ENCODE measurements at regions not wholly inside any gene's neighbourhood (a gene's known extent, or its start where the extent isn't known, plus 50 kb on each side); places are given as distances from the start of the nearest gene placed in this dataset.

DNA sequence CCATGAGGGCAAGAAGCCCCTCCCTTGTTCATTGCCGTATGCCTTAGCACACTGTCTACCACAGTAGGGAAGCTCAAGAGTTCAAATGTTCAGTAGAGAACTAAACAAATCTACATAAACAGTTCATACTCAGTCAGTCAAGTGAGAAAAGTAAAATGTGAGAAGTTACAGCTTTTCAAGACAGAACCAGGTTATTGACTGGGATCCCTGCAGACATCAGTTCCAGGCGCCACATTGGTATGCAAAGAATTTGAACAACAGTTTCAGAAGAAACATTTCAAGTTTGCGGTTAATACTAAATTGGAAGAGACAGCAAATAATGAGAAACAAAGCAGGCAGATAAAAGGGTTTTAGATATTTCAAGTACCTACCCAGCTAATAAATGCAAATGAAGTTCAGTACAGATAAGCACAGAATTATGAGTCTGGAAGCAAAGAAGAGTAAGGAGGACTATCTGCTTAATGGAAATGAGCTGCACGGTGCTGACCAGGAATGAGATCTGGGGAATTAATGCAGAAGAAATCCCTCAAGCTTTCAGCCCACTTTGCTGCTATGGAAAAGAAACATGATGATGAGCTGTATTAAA, 246.2 kb downstream of the HACE1 start:
- DNase-seq, result no peak

DNA sequence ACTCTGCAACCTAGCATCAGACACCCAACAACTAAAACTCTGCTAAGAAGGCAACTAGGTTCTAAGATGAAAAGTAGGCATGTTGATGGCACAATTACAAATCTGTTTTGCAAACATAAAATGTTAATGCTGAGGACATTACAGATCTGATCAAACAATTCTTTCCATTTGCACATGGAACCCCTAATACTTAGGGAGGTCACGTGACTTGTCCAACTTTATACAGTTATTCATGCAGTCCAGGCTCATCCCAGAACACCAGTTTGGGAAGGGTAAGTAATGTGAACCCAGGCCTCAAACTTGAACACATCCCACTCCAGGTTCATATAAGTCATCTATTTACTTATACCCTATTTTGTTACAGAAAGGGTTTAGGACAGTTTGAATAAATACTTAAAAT, 247.2 kb downstream of the HACE1 start:
- no peak for DNase-seq

DNA sequence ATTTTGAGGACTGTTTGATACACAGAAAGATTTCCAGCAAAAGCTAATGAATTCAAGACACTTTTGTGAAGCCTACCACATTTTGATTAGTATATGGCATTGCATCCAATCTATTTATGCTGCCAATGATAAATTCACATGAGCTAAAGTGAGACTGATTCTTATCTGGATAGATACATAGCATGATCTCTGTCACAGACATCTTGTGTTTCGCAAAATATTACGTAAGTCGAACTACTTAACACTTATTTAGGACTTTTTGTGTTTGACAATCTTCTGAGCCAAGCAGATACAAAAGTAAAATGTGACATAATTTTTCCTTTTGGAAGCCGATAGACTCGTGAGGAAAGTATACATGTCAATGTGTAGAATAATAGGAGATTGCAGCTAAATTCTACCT, 251.6 kb downstream of the HACE1 start:
- DNase-seq, result no peak

DNA sequence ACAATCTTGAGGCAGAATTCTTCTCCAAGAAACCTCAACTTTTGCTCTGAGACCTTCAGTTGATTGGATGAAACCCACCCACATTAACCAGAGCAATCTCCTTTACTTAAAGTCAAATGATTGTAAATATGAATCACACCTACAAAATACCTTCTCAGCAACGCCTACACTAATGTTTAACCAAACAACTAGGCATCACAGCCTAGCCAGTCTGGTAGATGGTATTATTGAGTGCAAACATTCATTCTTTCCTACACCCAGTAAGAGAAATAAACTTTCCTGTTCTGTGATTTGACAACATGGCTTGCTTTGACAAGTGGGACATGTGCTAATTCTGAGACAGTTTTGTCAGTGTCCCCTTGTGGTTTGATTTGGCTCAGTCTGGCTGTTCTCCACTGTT, 252.2 kb downstream of the HACE1 start:
- DNase-seq, result no peak

DNA sequence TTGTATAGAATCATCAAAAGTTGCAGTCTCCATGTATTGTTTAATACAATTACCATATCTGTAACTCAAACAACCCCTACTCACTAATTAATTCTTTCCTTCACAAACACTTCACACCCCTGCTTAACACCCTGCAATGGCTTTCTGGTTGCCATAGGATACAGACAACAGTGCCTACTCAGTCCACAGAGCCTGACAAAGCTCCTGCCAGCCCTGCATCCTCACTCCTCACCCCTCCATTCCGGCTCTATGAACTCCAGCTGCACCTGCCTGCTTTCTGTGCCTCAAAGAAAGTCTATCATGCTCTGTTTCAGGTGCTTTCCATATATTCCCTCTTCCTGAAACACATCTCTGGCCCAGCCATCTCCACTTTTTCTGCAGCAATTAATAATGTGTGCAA, 253.4 kb downstream of the HACE1 start:
- peak in 1 of 2 experiments; percentile 29 for DNase-seq

DNA sequence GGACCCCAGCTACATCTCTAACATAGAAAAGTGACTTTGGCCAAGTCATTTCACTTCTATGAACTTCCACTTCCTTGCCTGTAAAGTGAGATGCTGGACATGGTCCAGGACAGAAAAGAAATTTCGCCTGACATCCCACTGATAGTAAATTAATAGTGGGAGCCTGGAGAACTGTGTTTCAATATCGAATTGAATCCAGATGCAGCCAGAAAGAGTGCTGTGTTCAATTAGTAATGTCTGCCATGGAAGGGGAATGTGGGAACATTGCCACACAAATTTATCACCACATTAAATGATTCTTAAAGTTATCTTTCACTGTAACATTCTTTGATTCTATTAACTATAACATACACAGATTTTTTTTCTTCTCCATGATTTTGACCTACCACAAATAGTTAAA, 255.0 kb downstream of the HACE1 start:
- DNase-seq, result no peak

DNA sequence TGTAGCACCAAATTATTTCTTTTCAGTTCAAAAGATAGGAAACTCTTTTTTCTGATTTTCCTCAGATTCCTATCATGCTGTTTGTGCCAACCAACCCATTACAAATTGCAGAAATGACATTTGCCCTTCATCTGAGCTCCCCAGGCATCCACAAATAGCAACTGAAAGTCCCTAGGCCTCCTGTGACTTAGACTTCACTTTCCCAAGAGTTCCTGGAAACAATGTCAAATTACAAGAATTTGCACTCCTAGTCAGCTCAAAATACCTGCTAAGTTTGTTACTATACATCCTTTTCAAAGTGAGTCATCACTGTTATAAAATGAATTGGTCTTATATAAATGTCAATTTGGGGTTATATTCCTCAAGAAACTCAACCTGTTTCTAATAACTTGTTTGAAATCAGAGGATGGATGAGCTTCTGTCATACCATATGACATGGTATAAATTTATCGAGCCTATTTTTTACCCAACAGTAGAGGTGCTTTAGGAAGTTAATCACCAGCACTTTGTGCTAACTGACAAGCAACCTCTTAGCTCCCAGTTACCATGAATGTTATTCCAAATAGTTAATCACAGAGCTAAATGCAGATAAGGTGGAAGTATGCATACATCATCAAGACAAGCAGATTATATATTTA, 256.5 kb downstream of the HACE1 start:
- no peak for DNase-seq

DNA sequence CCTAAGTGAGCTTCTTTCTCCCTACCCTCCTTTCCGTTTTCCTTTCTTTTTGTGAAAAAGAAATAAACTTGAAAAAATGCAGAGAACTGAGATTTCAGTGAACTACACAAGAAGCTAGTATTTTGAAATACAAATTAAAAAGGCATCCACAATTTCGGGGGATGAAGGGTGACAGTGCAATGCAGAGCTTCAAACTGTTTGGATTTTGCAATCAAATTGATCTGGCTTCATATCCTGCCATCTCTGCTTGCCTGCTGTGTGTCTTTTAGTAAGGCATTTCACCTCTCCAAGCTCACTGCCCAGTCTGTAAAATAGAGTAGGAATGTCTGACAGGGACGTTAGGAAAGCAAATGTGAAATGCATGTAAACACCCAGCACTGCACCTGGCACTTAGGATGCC, 258.0 kb downstream of the HACE1 start:
- DNase-seq, result no peak

DNA sequence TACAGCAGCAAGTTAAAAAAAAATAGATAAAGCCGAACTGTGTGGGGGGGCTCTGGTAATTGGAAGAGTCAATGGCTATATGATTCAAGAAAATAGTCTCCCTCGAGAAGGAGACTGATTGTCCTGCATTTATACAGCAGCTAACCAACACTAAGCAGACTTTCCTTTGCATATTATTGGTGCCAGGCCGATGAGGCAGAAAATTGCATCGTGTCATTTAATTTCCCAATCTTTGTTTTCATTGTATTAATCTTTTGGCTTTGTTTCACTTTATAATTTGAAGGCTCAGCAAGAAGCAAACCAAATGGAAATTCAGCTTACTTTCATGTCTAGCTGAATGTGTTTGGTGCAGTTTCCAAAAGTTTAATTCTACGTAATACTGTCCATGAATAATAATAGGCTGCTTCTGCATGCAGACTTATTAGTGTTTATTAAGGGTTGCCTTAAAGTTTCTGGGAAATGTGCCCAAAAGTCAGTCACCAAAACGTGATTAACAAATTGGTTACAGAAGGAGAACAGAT, 258.5 kb downstream of the HACE1 start:
- DNase-seq, result no peak

DNA sequence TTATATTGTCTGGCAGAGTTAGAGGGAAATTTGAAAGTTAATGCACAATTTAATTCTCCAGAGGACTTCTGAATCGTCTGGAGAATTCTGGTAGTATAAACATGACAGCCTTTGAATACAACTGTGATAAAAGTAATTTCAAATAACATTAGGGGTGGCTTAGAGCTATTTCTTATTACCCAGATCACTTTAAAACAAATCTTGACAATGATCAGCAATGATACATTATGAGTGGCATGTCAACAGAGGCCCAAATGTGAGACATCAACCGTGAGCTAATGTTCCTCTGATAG, 259.1 kb downstream of the HACE1 start:
- no peak for DNase-seq

DNA sequence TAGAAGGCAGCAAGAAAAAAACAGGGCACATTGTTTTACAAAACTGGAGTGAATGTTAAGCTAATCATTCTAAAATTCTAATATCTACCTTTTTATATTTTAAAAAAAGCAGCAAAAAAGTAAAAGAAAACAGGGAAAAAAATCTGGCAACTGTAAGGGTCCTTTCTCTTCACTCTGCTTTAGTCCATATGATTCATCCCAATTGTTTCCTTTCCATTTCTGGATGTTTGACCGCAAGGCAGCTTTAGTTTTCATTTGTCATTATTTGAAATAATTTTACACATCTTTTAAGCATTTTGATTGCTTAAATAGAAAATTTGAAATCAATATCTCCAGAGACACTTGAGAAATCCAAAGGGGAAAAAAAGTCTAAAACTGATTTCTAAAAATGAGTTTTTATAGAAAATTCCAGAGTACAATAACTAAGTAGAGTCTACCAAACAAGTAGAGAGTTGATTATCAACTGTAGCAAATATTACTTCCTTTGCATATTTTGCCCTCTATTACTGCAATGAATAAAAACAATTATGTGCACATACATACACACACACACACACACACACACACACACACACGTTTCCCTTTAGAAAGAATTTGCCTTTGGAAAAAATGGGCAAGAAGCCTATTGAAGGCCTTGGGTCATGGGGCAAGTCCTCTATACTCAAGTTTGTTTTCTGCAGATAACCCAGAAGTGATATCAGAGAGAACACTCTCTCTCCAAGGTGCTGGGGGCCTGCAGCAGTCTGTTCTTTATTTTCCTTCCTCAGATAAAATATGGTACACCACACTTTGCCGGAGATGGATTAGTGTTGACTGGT, 259.7 kb downstream of the HACE1 start:
- DNase-seq, result no peak

DNA sequence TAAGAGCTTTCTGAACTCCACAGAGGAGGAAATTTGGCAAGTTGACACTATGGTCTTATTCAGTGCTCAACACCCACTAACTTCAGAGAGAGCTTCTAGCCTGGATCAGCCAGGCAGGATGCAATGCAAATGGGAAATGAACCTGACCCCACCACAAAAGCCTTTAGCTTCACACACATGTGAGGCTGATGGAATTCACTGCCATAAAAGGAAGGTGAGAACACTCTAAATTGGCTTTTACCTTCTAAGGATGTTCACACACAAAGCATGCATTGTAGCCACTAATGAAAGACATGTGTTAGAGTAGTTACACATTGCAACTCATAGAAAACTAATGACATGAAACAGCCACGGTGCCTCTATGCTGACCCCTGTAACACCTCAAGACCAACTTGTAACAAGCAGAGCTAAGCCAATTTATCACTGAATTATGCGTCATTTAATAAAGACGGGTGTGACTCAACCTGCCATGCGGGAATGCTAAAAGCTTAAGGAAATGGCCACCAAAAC, 262.1 kb downstream of the HACE1 start:
- no peak for DNase-seq

DNA sequence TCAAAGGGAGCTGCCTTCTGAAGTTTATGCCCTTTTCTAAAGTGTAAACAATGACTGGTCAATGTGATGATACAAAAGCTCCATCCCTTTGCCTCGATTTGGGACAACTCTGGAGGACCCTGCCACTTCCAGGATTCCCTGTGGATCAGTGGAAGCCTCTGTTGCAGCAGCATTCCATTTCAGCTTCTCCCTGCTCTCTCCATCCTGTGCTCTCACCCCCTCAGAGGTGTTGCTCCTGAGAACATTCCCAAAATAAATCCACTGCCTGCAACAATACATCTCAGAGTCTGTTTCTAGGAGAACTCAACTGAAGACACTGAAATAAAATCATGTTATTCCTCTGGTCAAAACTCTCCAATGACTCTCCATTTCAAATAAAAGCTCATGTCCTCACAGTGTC, 263.6 kb downstream of the HACE1 start:
- no peak for DNase-seq

DNA sequence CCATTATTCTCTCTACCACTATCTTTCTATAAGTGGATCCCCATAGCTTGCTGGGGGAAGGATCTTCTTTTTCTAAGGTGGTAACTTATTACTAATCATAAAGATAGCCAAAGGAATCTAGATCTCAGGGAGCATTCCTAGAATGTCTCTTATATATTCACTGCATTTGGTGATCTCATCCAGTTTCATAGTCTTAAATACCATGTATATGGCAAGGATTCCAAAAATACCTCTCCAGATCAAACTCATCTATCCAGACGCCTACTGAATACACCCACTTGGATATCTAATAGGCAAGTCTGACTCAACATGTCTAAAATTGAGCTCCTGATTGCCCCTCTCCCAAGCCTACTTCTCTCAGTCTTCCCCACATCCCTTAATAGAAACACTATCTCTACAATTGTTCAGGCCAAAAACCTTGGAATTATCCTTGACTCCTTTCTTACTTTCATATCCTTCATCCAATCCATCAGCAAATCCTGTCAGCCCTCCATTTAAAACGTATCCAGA, 264.4 kb downstream of the HACE1 start:
- DNase-seq, result no peak

DNA sequence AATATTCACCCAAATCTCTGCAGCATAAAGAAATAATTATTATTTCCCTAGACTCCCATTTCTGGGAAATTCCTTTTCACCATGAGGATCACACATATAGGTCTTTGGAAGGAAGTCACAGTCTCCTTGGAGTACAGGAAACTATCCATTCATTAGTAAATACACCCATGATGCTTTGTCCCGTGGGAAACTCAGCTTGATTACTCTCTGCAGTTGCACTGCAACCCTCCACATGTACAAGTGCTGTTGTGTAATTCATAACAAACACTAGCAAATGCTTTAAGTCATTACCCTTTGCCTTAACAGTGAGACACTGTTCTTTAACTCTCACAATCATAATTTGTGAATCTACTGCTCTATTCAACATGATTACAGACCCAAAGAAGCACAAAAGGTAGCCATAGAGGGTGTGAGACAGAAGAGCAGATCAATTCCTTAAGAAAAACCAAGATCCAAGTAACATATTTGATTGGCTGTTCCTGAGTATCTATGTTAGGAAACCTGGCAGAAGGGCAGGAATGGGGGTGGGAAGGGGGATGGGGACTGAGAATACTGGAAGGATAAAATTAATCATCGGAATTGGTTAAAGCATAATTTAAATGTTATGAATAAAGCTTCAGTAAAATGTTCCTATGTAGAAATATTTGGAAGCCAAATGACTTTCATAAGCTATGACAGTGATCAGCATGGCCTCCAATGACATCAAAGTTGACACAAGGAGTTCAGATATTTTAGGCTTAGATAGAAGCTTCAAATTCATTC, 268.0 kb downstream of the HACE1 start:
- DNase-seq, result no peak

DNA sequence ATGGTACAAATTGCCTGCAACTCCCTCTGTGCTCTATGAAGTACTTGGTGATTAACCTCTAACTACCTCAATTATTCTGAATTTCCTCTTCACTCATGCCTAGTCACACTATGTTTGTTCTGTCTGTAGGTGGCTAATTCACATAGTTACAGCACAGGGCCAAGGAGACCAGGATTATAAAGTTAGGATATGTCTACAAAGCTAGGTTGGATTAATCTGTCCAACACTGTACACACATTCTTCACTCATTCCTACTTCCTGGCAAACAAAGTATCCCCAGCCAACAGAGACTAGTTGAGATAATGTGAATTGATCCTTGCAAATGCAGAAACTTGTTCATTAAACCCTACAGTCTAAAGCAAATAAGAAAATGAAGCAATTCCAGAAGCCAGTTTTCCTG, 269.8 kb downstream of the HACE1 start:
- no peak for DNase-seq

DNA sequence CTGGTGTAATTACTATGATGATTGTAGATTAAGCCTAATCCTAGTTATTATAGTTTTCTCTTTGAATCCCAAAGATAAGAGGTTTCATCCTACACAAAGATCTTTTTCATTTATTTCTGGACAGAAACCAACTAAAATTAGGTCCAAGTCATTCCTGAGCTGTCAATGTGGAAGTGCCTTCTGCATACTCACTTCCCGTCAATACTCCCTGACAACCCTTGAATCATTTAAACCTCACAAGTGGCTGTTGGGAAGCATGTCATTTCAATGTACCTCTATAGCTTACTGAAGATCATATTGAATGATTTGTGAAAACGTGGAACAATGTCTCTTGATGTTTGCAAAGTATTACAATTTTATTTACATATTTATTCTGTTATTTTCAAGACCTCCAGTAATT, 274.1 kb downstream of the HACE1 start:
- DNase-seq, result peak in 1 of 2 experiments; percentile 44

DNA sequence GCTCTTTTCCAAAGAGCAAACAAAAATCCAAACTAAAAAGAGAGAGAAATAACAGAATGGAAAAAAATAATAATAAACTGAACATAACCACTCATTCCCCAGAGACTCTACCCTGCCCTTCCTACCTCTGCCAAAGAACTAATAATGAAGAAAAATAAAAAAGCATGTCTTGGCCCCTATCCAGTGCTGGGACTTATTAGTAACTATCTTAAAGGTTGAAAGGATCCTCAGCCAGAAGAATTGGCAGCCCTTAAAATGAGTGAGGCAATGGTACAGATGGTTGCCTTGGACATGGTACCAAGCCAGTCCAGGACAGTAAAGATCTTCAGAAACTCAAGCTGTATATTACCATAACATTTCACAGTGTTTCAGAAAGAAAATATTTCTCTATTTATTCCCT, 279.3 kb downstream of the HACE1 start:
- DNase-seq, result no peak

DNA sequence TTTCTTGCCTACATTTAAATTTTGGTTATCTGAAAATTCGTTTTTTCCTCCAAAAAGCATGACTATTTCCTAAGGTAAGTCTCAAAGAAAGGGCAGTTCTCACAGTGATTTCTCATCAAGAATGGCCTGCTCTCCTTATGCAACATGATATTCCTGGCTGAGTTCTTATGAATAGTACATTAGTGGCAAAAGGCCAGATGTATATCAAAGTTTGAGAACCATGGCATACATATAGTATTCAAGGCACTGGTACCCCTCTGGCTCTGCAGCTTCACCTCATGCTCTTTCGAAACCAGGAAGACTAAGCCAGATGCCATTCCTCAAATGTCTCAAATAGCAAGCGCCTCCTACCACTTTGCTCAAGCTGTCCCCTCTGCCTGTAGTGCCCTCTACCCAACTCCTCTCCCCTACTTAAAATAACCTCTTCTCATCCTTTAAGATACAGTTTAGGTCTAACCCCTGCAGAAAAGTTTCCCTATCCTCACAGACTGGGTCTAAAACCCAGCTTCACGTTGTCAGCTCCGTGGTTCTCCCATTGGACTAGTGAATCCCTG, 280.3 kb downstream of the HACE1 start:
- DNase-seq, result no peak

DNA sequence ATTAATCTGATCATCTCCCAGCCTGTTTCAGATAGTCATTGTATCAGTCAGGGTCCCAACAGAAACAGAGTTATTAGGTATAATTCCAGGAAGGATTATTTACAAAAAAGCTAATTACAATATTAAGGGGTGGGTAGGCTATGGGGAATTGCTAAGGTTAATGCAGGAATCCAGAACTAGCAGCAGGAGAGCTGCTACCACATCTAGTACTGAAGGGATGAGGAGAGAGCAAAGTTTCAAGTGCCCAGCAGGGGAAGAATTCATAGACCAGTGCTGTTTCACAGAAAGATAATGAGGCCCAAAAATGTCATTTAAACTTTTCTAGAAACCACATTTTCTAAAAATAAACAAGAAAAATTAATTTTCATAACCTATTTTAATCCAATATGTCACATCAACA, 284.2 kb downstream of the HACE1 start:
- DNase-seq, result no peak

DNA sequence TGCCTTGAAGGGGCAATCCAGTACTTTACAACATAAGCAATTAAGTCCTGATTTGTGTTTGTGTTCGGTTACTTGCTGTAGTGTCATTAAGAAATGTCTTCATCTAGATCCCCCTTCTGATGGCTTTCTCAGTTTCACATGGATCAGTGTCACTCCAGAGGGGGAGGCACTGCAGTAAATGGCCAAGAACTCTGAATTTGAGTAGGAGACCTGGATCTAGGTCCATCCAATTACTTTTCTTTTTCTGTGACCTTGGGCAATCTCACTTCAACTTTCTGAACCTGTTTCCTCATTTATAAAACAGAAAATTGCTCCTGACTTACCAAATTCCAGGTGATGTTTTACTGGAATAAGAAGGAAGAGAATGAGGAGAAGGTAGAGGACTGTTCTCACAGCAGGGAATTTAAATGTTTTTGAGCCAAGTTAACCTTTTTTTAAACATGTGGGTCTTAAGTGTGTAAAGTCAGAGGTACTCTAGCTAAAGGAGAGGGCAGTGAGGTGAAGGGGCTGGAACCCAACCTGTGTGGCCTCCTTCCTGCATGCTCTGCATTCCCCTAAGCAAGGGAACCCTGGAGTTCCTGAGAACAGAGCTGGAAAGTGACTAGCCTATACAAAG, 285.5 kb downstream of the HACE1 start:
- DNase-seq, result no peak

DNA sequence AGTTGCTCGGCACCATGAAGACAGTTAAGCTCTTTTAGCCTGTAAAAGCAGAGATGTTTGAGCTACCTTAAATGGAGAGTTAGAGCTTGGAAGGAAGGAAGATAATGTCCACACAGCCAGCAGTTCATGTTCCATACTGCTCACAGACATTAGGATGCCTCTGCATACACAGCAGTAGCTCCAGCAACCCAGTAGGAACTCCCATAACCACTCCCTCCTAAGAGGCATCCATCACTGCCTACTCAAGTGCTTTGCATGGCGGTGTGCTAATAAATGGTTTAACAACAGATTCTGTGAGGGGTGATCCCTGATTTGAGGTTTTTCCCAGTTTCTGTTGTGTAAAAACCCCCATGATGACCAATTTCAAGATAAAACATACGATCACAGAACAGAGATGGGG, 286.4 kb downstream of the HACE1 start:
- no peak for DNase-seq
